Umbilical cord (tissue), 1 donor: ENCODE measurements at regions not wholly inside any gene's neighbourhood (a gene's known extent, or its start where the extent isn't known, plus 50 kb on each side); places are given as distances from the start of the nearest gene placed in this dataset.
"Not testable (repeated sequence)": the region's sequence is repeated elsewhere in the genome, so short reads cannot be mapped to it uniquely, and the experiment has no call there.

Source experiments
- DNase-seq: peaks from one replicate; pipeline ENCODE4 v3.0.0-alpha.2; 2015; ENCODE audit warnings: low spot score

GRCh38 chrY:19644889-19645638 lies 99.5 kb downstream of the KDM5D start:
- DNase-seq: no peak

GRCh38 chrY:19637651-19638347 lies 106.7 kb downstream of the KDM5D start:
- DNase-seq: no peak

GRCh38 chrY:19628926-19629325 lies 115.6 kb downstream of the KDM5D start:
- DNase-seq: no peak

- DNase-seq: no peak
Observed at GRCh38 chrY:19622392-19622791, 122.1 kb downstream of the KDM5D start.

- DNase-seq: no peak
Observed at GRCh38 chrY:19621756-19622155, 122.8 kb downstream of the KDM5D start.

GRCh38 chrY:19601113-19601512 lies 143.4 kb downstream of the KDM5D start:
- no peak for DNase-seq

GRCh38 chrY:19600711-19601110 lies 143.8 kb downstream of the KDM5D start:
- DNase-seq: no peak

GRCh38 chrY:19590235-19590634 lies 154.3 kb downstream of the KDM5D start:
- DNase-seq: no peak

GRCh38 chrY:19589664-19590063 lies 154.9 kb downstream of the KDM5D start:
- no peak for DNase-seq

GRCh38 chrY:19587311-19587710 lies 157.2 kb downstream of the KDM5D start:
- DNase-seq: no peak

GRCh38 chrY:19580990-19581389 lies 163.5 kb downstream of the KDM5D start:
- not testable (repeated sequence) for DNase-seq

GRCh38 chrY:19578281-19578874 lies 166.1 kb downstream of the KDM5D start:
- DNase-seq: peak; percentile 61

- no peak for DNase-seq
Observed at GRCh38 chrY:19577250-19577649, 167.3 kb downstream of the KDM5D start.

- DNase-seq: no peak
Observed at GRCh38 chrY:19574939-19575338, 169.6 kb downstream of the KDM5D start.

GRCh38 chrY:19573646-19574045 lies 170.9 kb downstream of the KDM5D start:
- DNase-seq: no peak

GRCh38 chrY:19570999-19571398 lies 173.5 kb downstream of the KDM5D start:
- DNase-seq: no peak

GRCh38 chrY:19567943-19568342 lies 176.6 kb downstream of the KDM5D start:
- peak; percentile 17 for DNase-seq

- DNase-seq: peak; percentile 97
Observed at GRCh38 chrY:19567051-19567921, 177.2 kb downstream of the KDM5D start.

GRCh38 chrY:19559161-19559560 lies 185.4 kb downstream of the KDM5D start:
- DNase-seq: no peak

GRCh38 chrY:19549671-19550466 lies 194.7 kb downstream of the KDM5D start:
- DNase-seq: no peak
